Lower lobe of right lung (tissue), 2 donors: ENCODE measurements at regions not wholly inside any gene's neighbourhood (a gene's known extent, or its start where the extent isn't known, plus 50 kb on each side); places are given as distances from the start of the nearest gene placed in this dataset.

Source experiments
- ATAC-seq, 2 donors: fragments of 200-7000 bp; cut with Tn5 transposase; one replicate each; pipeline ENCODE4 v1.9.1; 2020 to 2022; ENCODE audit warnings: mild to moderate bottlenecking in 2 of 2, moderate library complexity in 2 of 2
- DNase-seq: peaks from one replicate; pipeline ENCODE4 v3.0.0-alpha.2; 2020
- H3K27ac ChIP-seq: fragments of 200-600 bp; one replicate; pipeline ENCODE4 v1.8.0; 2022
- H3K27me3 ChIP-seq: fragments of 200-600 bp; one replicate; pipeline ENCODE4 v1.8.0; 2022; ENCODE audit warnings: low read depth
- H3K36me3 ChIP-seq: fragments of 200-600 bp; one replicate; pipeline ENCODE4 v1.8.0; 2022; ENCODE audit warnings: mild to moderate bottlenecking
- H3K4me1 ChIP-seq: fragments of 200-600 bp; one replicate; pipeline ENCODE4 v1.8.0; 2022
- H3K4me3 ChIP-seq: fragments of 200-600 bp; one replicate; pipeline ENCODE4 v1.8.0; 2022; ENCODE audit warnings: mild to moderate bottlenecking
- H3K9me3 ChIP-seq: fragments of 200-600 bp; one replicate; pipeline ENCODE4 v1.8.0; 2022
- CTCF ChIP-seq: fragments of 200-600 bp; IDR thresholded peaks from one replicate; pipeline ENCODE4 v1.8.0; 2022; ENCODE audit warnings: antibody characterized with exemption, mild to moderate bottlenecking
- intact Hi-C: fragments of 100-400 bp; cut with DNase I; formaldehyde crosslinking; loops from one replicate; pipeline ENCODE4 v1.11.0; 2022
- donor health status: DM: no; HTN: yes; CAD: no; lungs with severe emphysema.

- intact Hi-C loops = no loop called here
- Histone ChIP-seq H3K36me3 (no peaks in the 10 kb centered on the region), H3K27me3 (no peaks in the 10 kb centered on the region), H3K4me1 (no peaks in the 10 kb centered on the region), H3K4me3 (no peak overlapping the region), H3K27ac (no peak overlapping the region), H3K9me3 (no peaks in the 10 kb centered on the region)
- no peak for TF ChIP-seq CTCF
- DNase-seq (no peak), ATAC-seq (no peak)
These were observed 393.8 kb downstream of the OLFM4 start for GRCh38 chr13:53422415-53422814.

DNA sequence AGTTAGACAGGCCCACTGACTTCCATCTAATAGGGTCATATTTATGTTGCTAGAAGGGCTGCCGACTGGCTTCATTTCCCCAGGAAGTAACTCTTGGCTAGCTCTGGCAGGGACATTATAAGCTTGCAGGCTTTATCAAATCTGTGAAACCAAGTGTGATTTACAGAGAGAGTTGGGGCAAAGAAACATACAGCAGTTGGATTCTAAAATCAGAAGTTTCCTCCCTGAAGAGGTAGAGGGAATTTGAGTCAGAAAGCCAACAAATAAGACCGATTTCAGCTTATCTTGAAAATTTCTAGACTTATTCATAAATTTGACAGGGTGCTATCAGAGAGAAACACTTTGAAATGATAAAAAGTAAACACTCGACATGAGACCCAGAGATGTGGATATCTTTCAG, 407.8 kb downstream of the OLFM4 start:
- no peak for ATAC-seq
- no peak overlapping the region for H3K4me3 ChIP-seq
- H3K4me1 ChIP-seq = no peaks in the 10 kb centered on the region
- no peak overlapping the region for H3K27ac ChIP-seq
- H3K9me3 ChIP-seq = no peaks in the 10 kb centered on the region
- no peak for DNase-seq
- no peaks in the 10 kb centered on the region for H3K27me3 ChIP-seq
- TF ChIP-seq CTCF = no peak
- H3K36me3 ChIP-seq = no peaks in the 10 kb centered on the region
- intact Hi-C loops = no loop called here

DNA sequence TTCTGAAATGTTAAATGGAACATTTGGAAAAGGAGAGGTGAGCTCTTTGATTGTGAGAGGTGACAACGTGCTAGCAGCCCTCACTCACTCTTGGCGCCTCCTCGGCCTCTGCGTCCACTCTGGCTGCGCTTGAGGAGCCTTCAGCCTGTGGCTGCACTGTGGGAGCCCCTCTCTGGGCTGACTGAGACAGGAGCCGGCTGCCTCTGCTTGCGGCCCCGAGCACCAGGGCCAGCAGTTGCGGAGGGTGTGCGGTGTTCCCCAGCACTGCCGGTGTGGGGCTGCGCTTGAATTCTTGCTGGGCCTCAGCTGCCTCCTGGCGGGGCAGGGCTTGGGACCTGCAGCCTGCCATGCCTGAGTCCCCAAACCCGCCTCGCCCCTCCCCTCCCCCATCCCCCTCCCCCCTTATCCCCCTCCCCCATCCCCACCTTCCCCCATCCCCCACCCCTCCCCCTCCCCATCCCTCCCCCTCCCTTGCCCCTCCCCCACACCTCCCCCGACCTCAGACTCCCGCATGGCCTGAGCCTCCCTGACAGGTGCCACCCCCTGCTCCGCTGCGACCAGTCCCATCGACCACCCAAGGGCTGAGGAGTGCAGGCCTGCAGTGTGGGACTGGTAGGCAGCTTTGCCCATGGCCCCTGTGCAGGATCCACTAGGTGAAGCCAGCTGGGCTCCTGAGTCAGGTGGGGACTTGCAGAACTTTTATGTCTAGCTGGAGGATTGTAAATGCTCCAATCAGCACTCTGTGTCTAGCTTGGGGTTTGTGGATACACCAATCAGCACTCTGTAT, 411.0 kb downstream of the OLFM4 start:
- H3K9me3 ChIP-seq = no peaks in the 10 kb centered on the region
- no peak for DNase-seq
- no peak for ATAC-seq
- no peaks in the 10 kb centered on the region for H3K4me1 ChIP-seq
- no peak for TF ChIP-seq CTCF
- H3K27ac ChIP-seq = no peak overlapping the region
- no peaks in the 10 kb centered on the region for H3K27me3 ChIP-seq
- no peaks in the 10 kb centered on the region for H3K36me3 ChIP-seq
- intact Hi-C loops = no loop called here
- H3K4me3 ChIP-seq = no peak overlapping the region

- Histone ChIP-seq H3K4me1 (no peaks in the 10 kb centered on the region), H3K27me3 (no peaks in the 10 kb centered on the region), H3K9me3 (no peaks in the 10 kb centered on the region), H3K36me3 (no peaks in the 10 kb centered on the region), H3K27ac (no peak overlapping the region), H3K4me3 (no peak overlapping the region)
- ATAC-seq (no peak), DNase-seq (no peak)
- intact Hi-C loops = no loop called here
- TF ChIP-seq CTCF = no peak
These were observed 414.4 kb downstream of the OLFM4 start for GRCh38 chr13:53442979-53443378.

DNA sequence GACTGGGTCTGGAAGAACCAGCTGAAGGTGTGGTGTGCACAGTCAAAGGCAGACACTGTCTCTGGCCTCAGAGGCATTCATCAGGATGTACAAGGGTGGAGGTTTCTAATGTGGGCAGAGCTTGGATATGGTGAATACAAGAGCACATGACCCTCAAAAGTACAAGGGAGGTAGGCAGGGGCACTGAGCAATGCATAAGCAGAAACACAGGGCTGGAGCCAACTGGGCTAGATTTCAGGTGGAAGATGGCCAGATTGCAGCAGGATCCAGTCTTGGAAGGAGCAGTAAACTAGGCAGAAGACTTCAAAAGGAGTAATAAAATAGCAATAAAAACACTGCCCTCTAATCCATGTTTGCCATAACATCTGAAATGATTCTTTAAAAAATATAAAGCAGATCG, 417.1 kb downstream of the OLFM4 start:
- Histone ChIP-seq H3K9me3 (peaks cover 4% of the 10 kb centered on the region), H3K27ac (no peak overlapping the region), H3K36me3 (no peaks in the 10 kb centered on the region), H3K4me3 (no peak overlapping the region), H3K4me1 (no peaks in the 10 kb centered on the region), H3K27me3 (no peaks in the 10 kb centered on the region)
- no peak for ATAC-seq
- no peak for DNase-seq
- no peak for TF ChIP-seq CTCF
- intact Hi-C loops = no loop called here
